HG02885 (cell line): ENCODE measurements at regions not wholly inside any gene's neighbourhood (a gene's known extent, or its start where the extent isn't known, plus 50 kb on each side); places are given as distances from the start of the nearest gene placed in this dataset.

Experiments used
- ATAC-seq: cut with Tn5 transposase; IDR thresholded peaks from one replicate; pipeline ENCODE4 v1.9.1; 2021; ENCODE audit warnings: mild to moderate bottlenecking; ENCODE audit not compliant: unreplicated experiment, poor library complexity

- no peak for ATAC-seq
Observed at GRCh38 chr5:175248416-175248905, 195.5 kb downstream of the DRD1 start.

DNA sequence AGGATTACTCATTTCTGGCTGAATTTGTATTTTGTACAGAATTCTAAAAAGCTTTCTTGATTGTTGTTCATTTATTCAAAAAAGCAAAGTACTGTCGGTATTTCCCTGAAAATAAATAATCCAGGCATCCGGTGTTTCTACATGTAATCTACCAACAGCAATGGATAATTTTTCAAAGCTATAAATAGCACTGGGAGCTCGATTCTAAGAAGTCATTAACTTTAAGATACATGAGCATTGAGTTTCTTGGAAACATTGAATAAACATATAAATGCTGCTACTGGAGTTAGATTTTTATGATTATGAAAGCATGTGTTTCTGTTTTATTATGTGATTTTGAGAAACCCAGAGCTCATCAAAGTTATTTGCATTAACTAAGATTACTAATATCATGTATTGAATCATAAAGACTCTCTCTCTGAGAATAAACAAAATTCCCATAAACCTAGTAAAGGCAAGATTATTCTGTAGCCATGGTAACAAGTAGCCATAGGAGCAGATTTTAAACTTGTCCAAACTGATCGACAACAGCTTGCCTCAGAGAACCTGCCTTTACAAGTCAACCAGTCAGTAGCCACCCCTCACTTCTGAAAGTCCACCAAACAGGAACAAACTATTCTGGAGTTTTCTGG, 197.0 kb downstream of the DRD1 start:
- ATAC-seq: no peak

DNA sequence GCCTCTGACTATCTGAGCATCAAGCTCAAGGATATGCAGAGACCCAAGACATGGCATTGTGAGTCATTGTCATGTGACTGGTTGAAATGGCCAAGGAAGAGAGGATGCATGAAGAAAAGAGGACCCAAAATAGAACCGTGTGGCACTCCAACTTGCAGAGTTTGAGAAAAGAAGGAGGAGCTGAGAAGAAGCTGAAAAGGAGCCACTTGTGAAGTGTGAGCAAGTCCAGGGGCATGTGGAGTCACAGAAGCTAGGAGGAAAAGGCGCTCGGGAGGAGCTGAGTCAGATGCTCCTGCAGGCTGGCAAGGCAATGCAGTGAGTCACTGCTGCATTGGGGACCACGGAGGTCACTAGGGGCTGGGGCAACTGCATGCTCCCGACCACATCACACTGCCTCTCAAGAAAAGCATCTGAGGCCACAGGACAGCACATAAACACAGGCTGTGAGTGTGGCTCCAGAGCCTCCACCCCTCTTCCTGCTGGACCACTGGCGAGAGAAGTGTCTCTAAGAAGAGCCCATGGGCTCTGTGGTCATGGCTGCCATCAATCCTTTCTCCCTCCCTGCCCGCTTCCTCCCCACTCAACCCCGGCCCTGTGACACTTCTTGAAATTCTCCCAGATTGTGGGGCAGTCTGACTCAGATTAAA, 197.6 kb downstream of the DRD1 start:
- ATAC-seq: no peak

DNA sequence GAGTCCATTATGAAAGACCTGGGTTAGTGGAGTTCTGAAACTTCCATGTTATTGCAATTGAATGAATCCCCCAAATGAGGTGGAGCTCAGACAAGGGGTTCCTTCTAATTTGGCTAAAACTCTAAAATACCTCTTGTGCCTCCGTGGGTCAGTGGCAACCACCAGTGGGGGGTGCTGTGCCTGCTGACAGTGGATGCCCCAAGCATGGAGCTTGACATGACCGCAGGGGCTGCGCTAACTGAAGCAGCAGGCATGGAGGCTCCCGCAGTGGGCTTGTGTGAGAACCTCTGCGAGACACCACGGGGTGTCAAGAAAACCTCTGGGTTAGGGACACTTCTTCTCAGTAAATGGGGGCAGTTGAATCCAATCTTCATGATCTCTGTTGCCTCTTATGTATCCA, 200.5 kb downstream of the DRD1 start:
- no peak for ATAC-seq

DNA sequence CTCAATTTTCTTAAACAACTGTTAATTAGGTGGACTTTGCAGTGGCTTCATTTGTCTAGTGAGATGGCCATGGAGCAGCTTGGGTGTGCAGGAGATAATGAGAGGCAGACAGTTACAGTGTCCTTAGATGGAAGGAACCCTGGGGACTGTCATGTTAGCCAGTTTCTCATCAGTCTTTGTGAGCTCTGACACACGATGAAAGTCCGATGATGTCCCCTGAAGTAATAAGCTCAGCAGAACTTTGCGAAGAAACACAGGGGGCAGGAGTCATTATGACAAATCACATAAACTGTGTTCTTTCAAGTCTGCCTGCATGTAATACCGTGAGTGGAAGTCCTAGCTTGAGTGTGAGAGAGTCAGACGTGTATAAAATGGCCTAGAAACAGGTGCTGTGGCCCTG, 201.8 kb downstream of the DRD1 start:
- no peak for ATAC-seq

GRCh38 chr5:175238326-175238725, 205.7 kb downstream of the DRD1 start:
- no peak for ATAC-seq

DNA sequence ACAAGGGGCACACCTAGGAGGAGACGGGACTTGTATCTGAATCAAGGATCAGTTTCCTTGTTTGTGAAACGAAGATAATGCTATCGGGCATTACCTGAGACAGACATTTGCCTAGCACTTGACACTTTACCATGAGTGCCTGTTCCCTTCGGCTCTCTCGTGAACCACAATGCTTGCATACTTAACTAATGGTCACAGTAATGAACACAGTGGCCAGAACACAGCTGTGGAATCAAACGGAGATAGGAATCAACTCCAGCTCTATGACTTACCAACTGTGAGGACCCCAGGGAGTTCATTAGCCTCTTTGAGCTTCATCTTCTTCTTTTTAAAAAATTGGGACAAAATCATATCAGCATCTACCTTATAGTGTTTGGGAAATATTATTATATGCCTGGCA, 207.8 kb downstream of the DRD1 start:
- ATAC-seq: no peak

GRCh38 chr5:175235251-175235960, 208.6 kb downstream of the DRD1 start:
- ATAC-seq: no peak

DNA sequence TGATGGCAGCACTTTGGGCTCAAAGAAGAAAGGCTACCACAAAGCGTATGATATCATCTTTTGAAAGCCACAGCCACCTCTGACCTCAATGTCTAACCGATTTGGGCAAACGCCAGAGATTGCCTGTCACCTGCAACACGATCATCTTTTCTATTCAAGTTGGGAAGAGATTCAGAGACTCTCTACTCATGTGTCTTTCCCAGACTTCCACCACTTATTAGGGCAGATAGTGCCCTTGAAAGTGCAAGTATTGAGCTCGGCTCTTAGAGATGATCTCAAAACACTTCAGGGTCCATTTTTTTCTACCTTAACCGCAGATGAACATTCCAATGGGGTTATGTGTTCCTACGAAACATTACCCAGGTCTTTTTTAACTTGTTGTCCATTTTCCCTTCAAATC, 213.7 kb downstream of the DRD1 start:
- ATAC-seq: no peak

DNA sequence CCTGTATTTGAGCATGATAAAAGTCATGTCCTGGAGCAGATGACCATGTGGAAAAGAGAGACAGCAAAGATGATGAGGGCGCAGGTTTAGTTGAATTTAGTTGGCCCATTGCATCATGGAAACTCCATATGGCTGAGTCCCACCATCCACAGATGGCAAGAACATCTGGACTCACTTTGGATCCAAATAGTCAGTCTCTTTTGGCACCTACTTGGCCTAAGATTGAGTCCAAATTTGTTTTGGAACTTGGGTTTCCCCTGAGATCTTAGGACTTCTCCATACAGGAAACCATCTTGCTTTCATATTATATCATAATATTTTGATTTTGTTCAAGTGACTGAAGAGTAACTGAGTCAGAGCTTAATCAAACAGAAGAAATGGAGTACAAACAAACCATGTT, 217.5 kb downstream of the DRD1 start:
- ATAC-seq: no peak

- no peak for ATAC-seq
Observed at GRCh38 chr5:175223291-175223690, 220.7 kb downstream of the DRD1 start.

DNA sequence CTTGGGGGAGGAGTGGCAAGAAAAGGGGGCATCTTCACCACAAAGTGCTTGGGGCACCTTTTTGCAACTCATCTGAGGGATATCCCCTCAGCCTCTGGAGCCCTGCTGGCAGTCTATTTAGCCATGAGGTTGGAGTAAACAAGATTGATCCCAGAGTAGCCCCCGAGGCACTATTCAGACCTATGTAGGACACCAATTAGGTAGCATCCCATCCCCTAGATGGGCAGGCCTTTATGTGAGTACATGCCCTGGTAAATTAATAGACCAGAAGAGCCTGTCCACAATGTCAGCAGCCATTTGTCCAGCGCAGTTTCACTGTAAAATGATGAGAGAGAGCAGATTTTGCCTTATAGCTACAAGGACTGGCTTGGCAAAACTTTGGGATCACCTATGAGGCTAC, 221.4 kb downstream of the DRD1 start:
- no peak for ATAC-seq

GRCh38 chr5:175220549-175220948, 223.4 kb downstream of the DRD1 start:
- no peak for ATAC-seq

- no peak for ATAC-seq
Observed at GRCh38 chr5:175219366-175219765, 224.6 kb downstream of the DRD1 start.

DNA sequence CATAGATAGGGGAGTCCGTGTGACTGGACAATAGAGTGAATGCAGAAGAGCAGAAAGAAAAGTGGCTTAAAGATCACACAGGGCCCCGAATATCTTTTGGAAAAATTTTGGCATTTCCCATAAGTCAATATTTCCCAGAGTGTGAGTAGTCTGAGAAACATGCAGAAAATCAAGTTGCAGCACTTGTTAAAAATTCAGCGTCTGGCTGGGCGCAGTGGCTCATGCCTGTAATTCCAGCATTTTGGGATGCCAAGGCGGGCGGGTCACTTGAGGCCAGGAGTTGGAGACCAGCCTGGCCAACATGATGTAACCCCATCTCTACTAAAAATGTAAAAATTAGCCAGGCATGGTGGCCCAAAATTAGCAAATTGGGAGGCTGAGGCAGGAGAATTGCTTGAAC, 227.0 kb downstream of the DRD1 start:
- ATAC-seq: no peak

DNA sequence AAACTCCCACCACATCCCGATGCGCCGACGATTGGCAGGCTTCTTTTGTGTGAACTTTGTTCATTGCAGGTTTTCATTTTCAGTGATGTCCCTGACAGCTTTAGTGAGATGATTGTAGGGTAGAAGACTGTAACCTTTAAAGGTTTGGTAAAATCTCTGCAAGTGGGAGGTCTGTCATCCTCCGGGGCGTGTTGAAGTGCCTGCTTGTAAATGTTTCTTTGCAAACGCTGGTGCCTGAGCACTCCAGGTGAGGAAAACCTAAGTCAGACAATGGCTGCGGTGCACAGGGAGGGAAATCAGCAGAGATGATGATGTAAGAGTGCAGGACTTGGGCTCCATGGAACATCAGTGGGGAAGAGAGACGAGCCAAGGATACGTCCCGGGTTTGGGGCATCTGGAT, 228.1 kb downstream of the DRD1 start:
- ATAC-seq: no peak

DNA sequence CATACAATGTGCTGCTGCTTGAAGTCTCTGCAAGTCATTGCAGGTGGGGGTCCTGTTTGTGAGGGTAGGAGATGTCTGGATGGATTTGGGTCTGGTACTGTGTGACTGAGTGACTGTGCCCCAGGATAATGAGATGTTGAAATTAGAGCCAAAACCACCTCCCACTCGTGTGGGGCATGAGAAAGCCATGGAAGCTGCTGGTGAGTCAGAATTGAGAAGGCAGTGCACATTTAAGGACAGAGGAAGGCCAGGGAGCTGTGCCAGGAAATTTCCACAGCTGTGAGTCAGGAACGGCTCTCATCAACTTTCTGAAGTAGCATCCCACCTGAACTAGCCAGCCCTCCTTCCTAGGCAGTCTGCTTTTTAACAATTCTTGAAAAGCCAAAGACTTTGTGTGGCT, 229.8 kb downstream of the DRD1 start:
- ATAC-seq: no peak

- ATAC-seq: no peak
Observed at GRCh38 chr5:175211956-175212756, 231.8 kb downstream of the DRD1 start.

DNA sequence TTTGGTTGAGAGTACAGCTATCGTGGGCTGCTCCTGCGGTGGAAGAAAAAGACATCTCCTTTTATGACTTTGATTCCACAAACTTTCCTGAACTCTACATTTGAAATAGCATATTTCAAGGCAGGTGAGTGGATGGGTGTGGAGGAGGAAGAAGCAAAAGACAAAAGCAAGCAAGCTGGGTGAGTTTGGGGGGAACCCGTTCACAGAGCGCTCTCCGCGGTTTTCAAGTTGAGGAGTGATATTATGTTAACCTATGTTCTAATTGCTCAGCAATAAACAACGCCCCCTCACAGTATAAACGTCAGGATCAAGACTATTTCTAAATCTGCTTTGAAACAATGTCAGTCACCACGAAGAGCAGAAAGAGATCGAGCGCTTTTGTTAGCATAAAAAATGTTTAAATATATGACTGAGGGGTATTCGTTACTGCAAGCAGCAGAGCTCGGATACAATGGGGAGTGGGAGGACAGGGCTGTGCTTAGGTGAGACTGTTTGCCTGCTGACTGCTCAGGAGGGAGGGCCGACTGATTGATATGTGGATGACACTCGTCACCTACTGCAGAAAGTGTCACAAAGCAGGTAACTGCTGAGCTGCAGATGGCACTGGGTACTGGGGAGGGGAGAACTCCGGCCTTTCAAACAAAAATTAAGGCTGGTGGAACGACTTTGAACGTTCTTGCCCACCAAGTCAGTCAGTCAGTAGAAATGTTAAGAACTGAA, 236.5 kb downstream of the DRD1 start:
- ATAC-seq: no peak

- ATAC-seq: no peak
Observed at GRCh38 chr5:175206669-175207068, 237.3 kb downstream of the DRD1 start.
